H1 (cell line): ENCODE measurements at regions not wholly inside any gene's neighbourhood (a gene's known extent, or its start where the extent isn't known, plus 50 kb on each side); places are given as distances from the start of the nearest gene placed in this dataset.

Experiments used
- CTCF ChIA-PET: fragments of 300-600 bp; sonication (Branson Sonifier 250); formaldehyde crosslinking; loops from one replicate; lab custom pipeline; 2021; ENCODE audit not compliant: partially characterized antibody; lab: Charles Lee
- POLR2A ChIA-PET: fragments of 300-600 bp; sonication (Branson Sonifier 250); formaldehyde crosslinking; loops from one replicate; lab custom pipeline; 2021; ENCODE audit warnings: inconsistent platforms; ENCODE audit not compliant: partially characterized antibody; lab: Charles Lee
- DNase-seq, 2 experiments: peaks; one replicate each; pipeline versions ENCODE4 v3.0.0 to v3.0.0-alpha.2; 2010 to 2022; ENCODE audit warnings: low spot score in 2 of 2, low read depth in 1 of 2, mixed read lengths in 1 of 2
- FAIRE-seq: peaks from 2 replicates; lab custom pipeline; 2011; peaks lifted over from hg19 to GRCh38; lab: Jason Lieb, UNC
- H2AFZ ChIP-seq: 2 replicates; pipeline ENCODE4 v1.8.1; 2012; ENCODE audit warnings: low read length, inconsistent platforms
- H2AK5ac ChIP-seq: 2 replicates; pipeline ENCODE4 v1.6.1; 2013; ENCODE audit warnings: low read depth, low read length
- H2BK120ac ChIP-seq: replicated peaks from 2 replicates; pipeline ENCODE3; 2013; ENCODE audit warnings: low read depth, low read length, inconsistent platforms
- H2BK12ac ChIP-seq: 2 replicates; pipeline ENCODE4 v1.6.1; 2013; ENCODE audit warnings: low read depth, low read length
- H2BK15ac ChIP-seq: 2 replicates; pipeline ENCODE4 v1.6.1; 2013; ENCODE audit warnings: low read length
- H2BK20ac ChIP-seq: 2 replicates; pipeline ENCODE4 v1.6.1; 2013; ENCODE audit warnings: low read length
- H2BK5ac ChIP-seq: 2 replicates; pipeline ENCODE4 v1.6.1; 2013; ENCODE audit warnings: low read depth, low read length
- H3K14ac ChIP-seq: 2 replicates; pipeline ENCODE4 v1.6.1; 2013; ENCODE audit warnings: inconsistent platforms; ENCODE audit not compliant: insufficient read length
- H3K18ac ChIP-seq: 2 replicates; pipeline ENCODE4 v1.6.1; 2013; ENCODE audit warnings: low read length; ENCODE audit errors: extremely low read depth
- H3K23ac ChIP-seq: 2 replicates; pipeline ENCODE4 v1.6.1; 2013; ENCODE audit warnings: inconsistent platforms; ENCODE audit not compliant: insufficient read length
- H3K23me2 ChIP-seq: 2 replicates; pipeline ENCODE4 v1.6.1; 2013; ENCODE audit warnings: low read depth, low read length
- H3K27ac ChIP-seq: 2 replicates; pipeline ENCODE4 v1.6.1; 2011; ENCODE audit warnings: low read depth, low read length, inconsistent platforms
- H3K27me3 ChIP-seq, 4 experiments: replicated peaks in 1 of 4; 1 replicate in 1 of 4; 2 replicates in 3 of 4; pipeline versions ENCODE4 v1.6.1 to v1.8.1; 2011 to 2013; ENCODE audit warnings: low read length in 3 of 4, mild to moderate bottlenecking in 3 of 4, inconsistent platforms in 2 of 4, mixed read lengths in 2 of 4, moderate library complexity in 1 of 4; ENCODE audit not compliant: control insufficient read depth in 3 of 4, insufficient read depth in 3 of 4; ENCODE audit errors: extremely low read depth in 1 of 4
- H3K36me3 ChIP-seq, 4 experiments: 2 replicates each; pipeline versions ENCODE4 v1.6.1 to v1.8.1; 2011 to 2013; ENCODE audit warnings: mild to moderate bottlenecking in 4 of 4, low read length in 3 of 4, moderate library complexity in 2 of 4, control low read depth in 1 of 4, inconsistent platforms in 1 of 4; ENCODE audit not compliant: insufficient read depth in 4 of 4, control insufficient read depth in 2 of 4
- H3K4ac ChIP-seq: replicated peaks from 2 replicates; pipeline ENCODE3; 2013; ENCODE audit warnings: low read length, low read depth, mixed read lengths, inconsistent platforms; ENCODE audit not compliant: insufficient read length
- H3K4me1 ChIP-seq, 4 experiments: replicated peaks in 1 of 4; 1 replicate in 1 of 4; 2 replicates in 3 of 4; pipeline versions ENCODE4 v1.6.1 to v1.8.1; 2011 to 2013; ENCODE audit warnings: low read length in 3 of 4, inconsistent platforms in 2 of 4, mixed read lengths in 1 of 4; ENCODE audit not compliant: insufficient read depth in 4 of 4, control insufficient read depth in 3 of 4
- H3K4me2 ChIP-seq, 2 experiments: 2 replicates each; pipeline versions ENCODE4 v1.6.1 to v1.8.1; 2011 to 2013; ENCODE audit warnings: low read depth in 2 of 2, low read length in 2 of 2, control low read depth in 1 of 2, inconsistent platforms in 1 of 2, mild to moderate bottlenecking in 1 of 2; ENCODE audit not compliant: insufficient read depth in 1 of 2
- H3K4me3 ChIP-seq, 4 experiments: fragments of 200-600, 300-600 bp in 1 of 4; sonication (generic), shearing (Covaris generic), sonication (Bioruptor Twin) in 1 of 4; 2 replicates each; pipeline versions ENCODE4 v1.5.1 to v1.8.1; 2011 to 2016; ENCODE audit warnings: low read length in 4 of 4, low read depth in 3 of 4, control low read depth in 2 of 4, inconsistent platforms in 2 of 4, mild to moderate bottlenecking in 2 of 4, mixed read lengths in 1 of 4, moderate library complexity in 1 of 4; ENCODE audit not compliant: insufficient read depth in 2 of 4; ENCODE audit errors: extremely low read depth in 1 of 4
- H3K56ac ChIP-seq: replicated peaks from 2 replicates; pipeline ENCODE3; 2013; ENCODE audit warnings: low read depth, mild to moderate bottlenecking, mixed read lengths, low read length, inconsistent platforms; ENCODE audit not compliant: insufficient read length
- H3K79me1 ChIP-seq: 2 replicates; pipeline ENCODE4 v1.6.1; 2013; ENCODE audit warnings: low read depth, low read length, control low read depth
- H3K79me2 ChIP-seq, 2 experiments: 2 replicates each; pipeline versions ENCODE4 v1.6.1 to v1.8.1; 2012 to 2013; ENCODE audit warnings: low read length in 2 of 2, mild to moderate bottlenecking in 2 of 2, inconsistent platforms in 1 of 2; ENCODE audit not compliant: insufficient read depth in 2 of 2, control insufficient read depth in 1 of 2
- H3K9ac ChIP-seq, 4 experiments: replicated peaks in 1 of 4; 1 replicate in 1 of 4; 2 replicates in 3 of 4; pipeline versions ENCODE4 v1.6.1 to v1.8.1; 2011 to 2013; ENCODE audit warnings: low read depth in 3 of 4, low read length in 3 of 4, control low read depth in 2 of 4, mild to moderate bottlenecking in 2 of 4, moderate library complexity in 2 of 4, inconsistent platforms in 1 of 4; ENCODE audit errors: extremely low read depth in 1 of 4
- H3K9me3 ChIP-seq, 2 experiments: 2 replicates each; pipeline versions ENCODE4 v1.6.1 to v1.8.1; 2012 to 2013; ENCODE audit warnings: mild to moderate bottlenecking in 2 of 2, moderate library complexity in 2 of 2, control low read depth in 1 of 2, inconsistent platforms in 1 of 2, low read depth in 1 of 2, low read length in 1 of 2, mixed read lengths in 1 of 2; ENCODE audit not compliant: insufficient read depth in 2 of 2
- H4K20me1 ChIP-seq, 2 experiments: replicated peaks in 1 of 2; 2 replicates each; pipeline versions ENCODE3 to v1.8.1; 2011 to 2013; ENCODE audit warnings: inconsistent platforms in 2 of 2, low read length in 2 of 2, mild to moderate bottlenecking in 1 of 2; ENCODE audit not compliant: insufficient read depth in 2 of 2, control insufficient read depth in 1 of 2
- H4K5ac ChIP-seq: 2 replicates; pipeline ENCODE4 v1.6.1; 2013; ENCODE audit warnings: low read length, low read depth, mixed read lengths, inconsistent platforms; ENCODE audit not compliant: insufficient read length
- H4K8ac ChIP-seq: 2 replicates; pipeline ENCODE4 v1.8.0; 2013; ENCODE audit warnings: mild to moderate bottlenecking, moderate library complexity, low read length, inconsistent platforms; ENCODE audit not compliant: insufficient read depth; ENCODE audit errors: extremely low read depth
- H4K91ac ChIP-seq: replicated peaks from 2 replicates; pipeline ENCODE3; 2013; ENCODE audit warnings: low read length, mixed read lengths, inconsistent platforms; ENCODE audit not compliant: insufficient read length
- CHD1 ChIP-seq: IDR thresholded peaks from 2 replicates; pipeline ENCODE4 v1.6.1; 2012; ENCODE audit warnings: low read depth, low read length, improper control_type of control experiment
- CTCF ChIP-seq, 3 experiments: IDR thresholded peaks; 1 replicate in 2 of 3; 2 replicates in 1 of 3; pipeline versions ENCODE4 v1.5.1 to v1.6.1; 2011; ENCODE audit warnings: low read length in 3 of 3, mild to moderate bottlenecking in 3 of 3, inconsistent platforms in 2 of 3, low read depth in 1 of 3, moderate library complexity in 1 of 3; ENCODE audit not compliant: insufficient read depth in 1 of 3; ENCODE audit errors: control extremely low read depth in 1 of 3
- EZH2 ChIP-seq: fragments of 200-600 bp; sonication (generic); IDR thresholded peaks from 2 replicates; pipeline ENCODE4 v1.7.1; 2012; ENCODE audit warnings: low read depth, mild to moderate bottlenecking, moderate library complexity, low read length, inconsistent platforms; ENCODE audit not compliant: severe bottlenecking
- KDM4A ChIP-seq: IDR thresholded peaks from one replicate; pipeline ENCODE4 v1.7.1; 2012; ENCODE audit warnings: low read depth, mild to moderate bottlenecking, moderate library complexity, low read length, inconsistent platforms; ENCODE audit not compliant: severe bottlenecking
- KDM5A ChIP-seq: fragments of 200-600 bp; IDR thresholded peaks from 2 replicates; pipeline ENCODE4 v1.7.1; 2012; ENCODE audit warnings: mild to moderate bottlenecking, low read length, inconsistent platforms, mixed read lengths
- MAX ChIP-seq: IDR thresholded peaks from 2 replicates; pipeline ENCODE4 v1.6.1; 2012; ENCODE audit warnings: inconsistent platforms
- PHF8 ChIP-seq: fragments of 200-600 bp; sonication (generic); conservative IDR thresholded peaks from 2 replicates; pipeline ENCODE4 v1.7.1; 2012; ENCODE audit warnings: low read depth, mild to moderate bottlenecking, inconsistent platforms, low read length, moderate library complexity
- RXRA ChIP-seq: IDR thresholded peaks from 2 replicates; pipeline ENCODE4 v1.6.1; 2011; ENCODE audit warnings: low read depth, mild to moderate bottlenecking, low read length, moderate library complexity; ENCODE audit not compliant: insufficient read depth
- SAP30 ChIP-seq: fragments of 300-600 bp; sonication (generic); IDR thresholded peaks from 2 replicates; pipeline ENCODE4 v1.7.1; 2012; ENCODE audit warnings: low read length, moderate library complexity, mild to moderate bottlenecking, inconsistent platforms; ENCODE audit not compliant: insufficient read depth, insufficient replicate concordance
- TBP ChIP-seq: IDR thresholded peaks from 2 replicates; pipeline ENCODE4 v1.6.1; 2011; ENCODE audit warnings: low read depth, low read length, improper control_type of control experiment
- TCF12 ChIP-seq: IDR thresholded peaks from 2 replicates; pipeline ENCODE4 v1.6.1; 2011; ENCODE audit warnings: low read depth, mild to moderate bottlenecking, low read length
- ZNF274 ChIP-seq: IDR thresholded peaks from 2 replicates; pipeline ENCODE4 v1.7.0; 2012; ENCODE audit warnings: low read length, borderline replicate concordance; ENCODE audit errors: extremely low read depth
- WGBS, 2 experiments: shearing (Covaris generic) in 1 of 2; methylation state at CpG; one replicate each; pipeline versions ENCODE4 v1.1.6 to v1.1.7; 2013 to 2015; ENCODE audit warnings: low lambda C conversion rate in 2 of 2, mixed read lengths in 2 of 2, inconsistent platforms in 1 of 2, low coverage in 1 of 2, missing lambda C conversion rate in 1 of 2; ENCODE audit not compliant: insufficient replicate concordance in 2 of 2, insufficient coverage in 1 of 2, insufficient read length in 1 of 2; ENCODE audit errors: extremely low coverage in 1 of 2, missing lambda C conversion rate in 1 of 2; 5-methylcytosine and 5-hydroxymethylcytosine counted together

GRCh38 chr10:8396675-8397074 lies 342.2 kb downstream of the GATA3 start:
- Histone ChIP-seq H4K8ac (no peak overlapping the region), H3K4ac (no peak overlapping the region), H3K36me3 (no peaks in the 10 kb centered on the region), H3K27ac (no peak overlapping the region), H2BK5ac (no peak overlapping the region), H3K9ac (no peak overlapping the region), H2BK15ac (no peak overlapping the region), H3K4me3 (no peak overlapping the region), H3K79me2 (no peaks in the 10 kb centered on the region), H3K4me1 (peaks cover 0 to 2% (median 0%) of the 10 kb centered on the region in 4 experiments; a peak in 1 of 7 replicates), H2BK20ac (no peak overlapping the region), H3K56ac (no peak overlapping the region), H4K5ac (no peak overlapping the region), H3K9me3 (no peaks in the 10 kb centered on the region), H3K27me3 (no peaks in the 10 kb centered on the region), H2AK5ac (no peak overlapping the region), H3K14ac (no peak overlapping the region), H2AFZ (no peak overlapping the region), H3K4me2 (no peak overlapping the region), H4K91ac (no peak overlapping the region), H3K18ac (no peak overlapping the region), H2BK12ac (no peak overlapping the region), H2BK120ac (no peak overlapping the region), H3K23ac (no peak overlapping the region), H3K79me1 (no peaks in the 10 kb centered on the region), H3K23me2 (no peaks in the 10 kb centered on the region), H4K20me1 (no peaks in the 10 kb centered on the region)
- POLR2A ChIA-PET: no interaction called here
- DNase-seq: no peak
- CTCF ChIA-PET: no interaction called here
- no peak for FAIRE-seq
- WGBS, 2 experiments: 85% methylated on average over 1 of the region's 1 CpG; no CpG with 5 or more reads in 1 of the 2 experiments
- TF ChIP-seq SAP30 (no peak), TCF12 (no peak), RXRA (no peak), KDM4A (no peak), TBP (no peak), MAX (no peak), CTCF (IDR thresholded peaks at IDR 0.05; ENCODE audit: control extremely low read depth in 1 of 3, insufficient read depth in 1 of 3, low read depth in 1 of 3, low read length in 3 of 3) (no peak), PHF8 (no peak), KDM5A (no peak), EZH2 (no peak), CHD1 (no peak), ZNF274 (no peak)
